Smooth muscle cell (in vitro differentiated cells): ENCODE measurements at regions not wholly inside any gene's neighbourhood (a gene's known extent, or its start where the extent isn't known, plus 50 kb on each side); places are given as distances from the start of the nearest gene placed in this dataset.

Experiments
- DNase-seq: peaks from one replicate; lab custom pipeline; 2025; ENCODE audit not compliant: unreplicated experiment; lab: John Stamatoyannopoulos, UW
- H2AFZ ChIP-seq: fragments of 200-600 bp; sonication (generic); 2 replicates; pipeline ENCODE4 v1.6.0; 2016; ENCODE audit warnings: antibody characterized with exemption, low read depth, mild to moderate bottlenecking
- H3F3A ChIP-seq: fragments of 200-600 bp; sonication (generic); 2 replicates; pipeline ENCODE4 v1.6.0; 2017; ENCODE audit warnings: antibody characterized with exemption, low read depth
- H3K27ac ChIP-seq: fragments of 200-600 bp; sonication (generic); 2 replicates; pipeline ENCODE4 v1.5.1; 2016; ENCODE audit warnings: low read depth, mild to moderate bottlenecking
- H3K27me3 ChIP-seq: fragments of 200-600 bp; sonication (generic); 2 replicates; pipeline ENCODE4 v1.6.1; 2016; ENCODE audit warnings: low read depth, mild to moderate bottlenecking
- H3K36me3 ChIP-seq: fragments of 200-600 bp; sonication (generic); 2 replicates; pipeline ENCODE4 v1.5.1; 2016; ENCODE audit warnings: low read depth
- H3K4me1 ChIP-seq: fragments of 200-600 bp; sonication (generic); 2 replicates; pipeline ENCODE4 v1.5.1; 2016; ENCODE audit warnings: low read depth
- H3K4me2 ChIP-seq: fragments of 200-600 bp; sonication (generic); 2 replicates; pipeline ENCODE4 v1.6.0; 2016; ENCODE audit warnings: mild to moderate bottlenecking
- H3K4me3 ChIP-seq: fragments of 200-600 bp; sonication (generic); 2 replicates; pipeline ENCODE4 v1.5.1; 2016; ENCODE audit warnings: mild to moderate bottlenecking
- H3K79me2 ChIP-seq: fragments of 200-600 bp; sonication (generic); 2 replicates; pipeline ENCODE4 v1.6.0; 2016; ENCODE audit warnings: low read depth, mild to moderate bottlenecking
- H3K9ac ChIP-seq: fragments of 200-600 bp; sonication (generic); 2 replicates; pipeline ENCODE4 v1.6.0; 2016; ENCODE audit warnings: low read depth
- H3K9me3 ChIP-seq: fragments of 200-600 bp; sonication (generic); replicated peaks from 2 replicates; pipeline ENCODE4 v1.5.1; 2016; ENCODE audit warnings: low read depth
- H4K20me1 ChIP-seq: fragments of 200-600 bp; sonication (generic); 2 replicates; pipeline ENCODE4 v1.6.0; 2016; ENCODE audit warnings: low read depth
- CTCF ChIP-seq: fragments of 200-600 bp; sonication (generic); IDR thresholded peaks from 2 replicates; pipeline ENCODE4 v1.5.1; 2017; ENCODE audit warnings: borderline replicate concordance, mild to moderate bottlenecking, antibody characterized with exemption; ENCODE audit not compliant: insufficient read depth, poor library complexity, severe bottlenecking
- WGBS: methylation state at CpG from one replicate; pipeline ENCODE4 v1.1.7; 2016; ENCODE audit warnings: low lambda C conversion rate; 5-methylcytosine and 5-hydroxymethylcytosine counted together

GRCh38 chr20:24109008-24109407, 120.4 kb upstream of the GGTLC1 start:
- no peaks in the 10 kb centered on the region for H3F3A ChIP-seq
- H3K79me2 ChIP-seq: no peaks in the 10 kb centered on the region
- no peaks in the 10 kb centered on the region for H3K4me1 ChIP-seq
- H3K4me2 ChIP-seq: no peak overlapping the region
- no peaks in the 10 kb centered on the region for H3K36me3 ChIP-seq
- H3K9me3 ChIP-seq: no peaks in the 10 kb centered on the region
- no peaks in the 10 kb centered on the region for H3K27me3 ChIP-seq
- H3K4me3 ChIP-seq: no peak overlapping the region
- TF ChIP-seq CTCF: no peak
- WGBS: 97% methylated on average over 12 of the region's 12 CpGs
- no peak overlapping the region for H3K27ac ChIP-seq
- no peaks in the 10 kb centered on the region for H4K20me1 ChIP-seq
- no peak overlapping the region for H2AFZ ChIP-seq
- no peak for DNase-seq
- no peak overlapping the region for H3K9ac ChIP-seq

- DNase-seq: no peak
- Histone ChIP-seq H3F3A (no peaks in the 10 kb centered on the region), H3K4me2 (no peak overlapping the region), H3K36me3 (no peaks in the 10 kb centered on the region), H2AFZ (no peak overlapping the region), H4K20me1 (no peaks in the 10 kb centered on the region), H3K4me3 (no peak overlapping the region), H3K9me3 (no peaks in the 10 kb centered on the region), H3K27ac (no peak overlapping the region), H3K79me2 (no peaks in the 10 kb centered on the region), H3K4me1 (no peaks in the 10 kb centered on the region), H3K9ac (no peak overlapping the region), H3K27me3 (no peaks in the 10 kb centered on the region)
- no peak for TF ChIP-seq CTCF
- 89% methylated on average over 3 of the region's 3 CpGs for WGBS
Observed at GRCh38 chr20:24108581-24108980, 120.0 kb upstream of the GGTLC1 start.

GRCh38 chr20:24106801-24107445, 118.3 kb upstream of the GGTLC1 start:
- no peak overlapping the region for H3K4me3 ChIP-seq
- H3K9me3 ChIP-seq: no peaks in the 10 kb centered on the region
- no peak for TF ChIP-seq CTCF
- H3K27ac ChIP-seq: no peak overlapping the region
- peaks cover 6% of the 10 kb centered on the region for H3K4me1 ChIP-seq
- no peaks in the 10 kb centered on the region for H3K79me2 ChIP-seq
- no peaks in the 10 kb centered on the region for H3K36me3 ChIP-seq
- no peaks in the 10 kb centered on the region for H3K27me3 ChIP-seq
- H3K9ac ChIP-seq: no peak overlapping the region
- no peak overlapping the region for H2AFZ ChIP-seq
- 79% methylated on average over 8 of the region's 8 CpGs for WGBS
- H3F3A ChIP-seq: no peaks in the 10 kb centered on the region
- DNase-seq: no peak
- no peaks in the 10 kb centered on the region for H4K20me1 ChIP-seq
- no peak overlapping the region for H3K4me2 ChIP-seq

- Histone ChIP-seq H3K4me3 (no peak overlapping the region), H2AFZ (no peak overlapping the region), H3K4me2 (no peak overlapping the region), H3K4me1 (peaks cover 6% of the 10 kb centered on the region), H3K9ac (no peak overlapping the region), H3K36me3 (no peaks in the 10 kb centered on the region), H3K27ac (no peak overlapping the region), H4K20me1 (no peaks in the 10 kb centered on the region), H3F3A (no peaks in the 10 kb centered on the region), H3K79me2 (no peaks in the 10 kb centered on the region), H3K9me3 (no peaks in the 10 kb centered on the region), H3K27me3 (no peaks in the 10 kb centered on the region)
- WGBS: 84% methylated on average over 4 of the region's 4 CpGs
- no peak for DNase-seq
- no peak for TF ChIP-seq CTCF
Observed at GRCh38 chr20:24106150-24106800, 117.7 kb upstream of the GGTLC1 start.
